ENCODE measurements at regions not wholly inside any gene's neighbourhood (a gene's known extent, or its start where the extent isn't known, plus 50 kb on each side); places are given as distances from the start of the nearest gene placed in this dataset.

- no peak overlapping the region for H3K4me2 ChIP-seq (ENCODE audit: low read length)
- H3K27me3 ChIP-seq (ENCODE audit: insufficient read depth, low read depth, low read length), result no peaks in the 10 kb centered on the region
- no peaks in the 10 kb centered on the region for H4K20me1 ChIP-seq (ENCODE audit: insufficient read depth)
- no peak overlapping the region for H3K9ac ChIP-seq (ENCODE audit: low read length)
- no peak overlapping the region for H3K27ac ChIP-seq (ENCODE audit: low read length)
- no peaks in the 10 kb centered on the region for H3K36me3 ChIP-seq (ENCODE audit: insufficient read depth, low read length)
- no peaks in the 10 kb centered on the region for H3K79me2 ChIP-seq (replicated peaks; ENCODE audit: insufficient read depth, low read length)
- H3K9me2 ChIP-seq (ENCODE audit: insufficient read depth, low read length), result no peaks in the 10 kb centered on the region
- TF ChIP-seq CTCF (IDR thresholded peaks at IDR 0.05; ENCODE audit: poor library complexity, severe bottlenecking), result no peak
- no peak for TF ChIP-seq REST (IDR thresholded peaks at IDR 0.05; ENCODE audit: borderline replicate concordance)
- no peaks in the 10 kb centered on the region for H3F3A ChIP-seq (ENCODE audit: insufficient read depth, low read length, poor library complexity, severe bottlenecking)
- H3K4me3 ChIP-seq (ENCODE audit: low read length), result no peak overlapping the region
- H3K9me3 ChIP-seq (ENCODE audit: low read length), result peaks cover 3% of the 10 kb centered on the region
- H2AFZ ChIP-seq (ENCODE audit: low read depth, low read length), result no peak overlapping the region
Measured at GRCh38 chr4:132542228-132542627, 606.9 kb upstream of the PCDH10 start.

GRCh38 chr4:132548463-132548862 is 600.6 kb upstream of the PCDH10 start:
- Histone ChIP-seq H3K9ac (ENCODE audit: low read length) (no peak overlapping the region), H3F3A (ENCODE audit: insufficient read depth, low read length, poor library complexity, severe bottlenecking) (no peaks in the 10 kb centered on the region), H3K4me2 (ENCODE audit: low read length) (no peak overlapping the region), H2AFZ (ENCODE audit: low read depth, low read length) (no peak overlapping the region), H3K36me3 (ENCODE audit: insufficient read depth, low read length) (no peaks in the 10 kb centered on the region), H3K4me3 (ENCODE audit: low read length) (no peak overlapping the region), H3K79me2 (replicated peaks; ENCODE audit: insufficient read depth, low read length) (no peaks in the 10 kb centered on the region), H3K27ac (ENCODE audit: low read length) (no peak overlapping the region), H3K27me3 (ENCODE audit: insufficient read depth, low read depth, low read length) (no peaks in the 10 kb centered on the region), H4K20me1 (ENCODE audit: insufficient read depth) (no peaks in the 10 kb centered on the region), H3K9me3 (ENCODE audit: low read length) (peaks cover 3% of the 10 kb centered on the region), H3K9me2 (ENCODE audit: insufficient read depth, low read length) (no peaks in the 10 kb centered on the region)
- no peak for TF ChIP-seq RAD21 (conservative IDR thresholded peaks at IDR 0.05)
- no peak for TF ChIP-seq EZH2 (IDR thresholded peaks at IDR 0.05; ENCODE audit: borderline replicate concordance, insufficient read depth, low read length, poor library complexity, severe bottlenecking)
- TF ChIP-seq CTCF (IDR thresholded peaks at IDR 0.05; ENCODE audit: poor library complexity, severe bottlenecking), result no peak
- no peak for TF ChIP-seq REST (IDR thresholded peaks at IDR 0.05; ENCODE audit: borderline replicate concordance)
- no peak for TF ChIP-seq TAF1 (IDR thresholded peaks at IDR 0.05; ENCODE audit: low read depth)
- no peak for TF ChIP-seq SMC3 (conservative IDR thresholded peaks at IDR 0.05; ENCODE audit: poor library complexity)
- TF ChIP-seq POLR2AphosphoS5 (IDR thresholded peaks at IDR 0.05), result no peak
- no peak for TF ChIP-seq EP300 (conservative IDR thresholded peaks at IDR 0.05; ENCODE audit: poor library complexity, severe bottlenecking)
- TF ChIP-seq MXI1 (conservative IDR thresholded peaks at IDR 0.05; ENCODE audit: poor library complexity, severe bottlenecking), result no peak
